SK-N-SH (cell line): ENCODE measurements at regions not wholly inside any gene's neighbourhood (a gene's known extent, or its start where the extent isn't known, plus 50 kb on each side); places are given as distances from the start of the nearest gene placed in this dataset.
"Not testable (repeated sequence)": the region's sequence is repeated elsewhere in the genome, so short reads cannot be mapped to it uniquely, and the experiment has no call there.

Experiments
- CTCF ChIA-PET: fragments of 300-600, 350-600 bp; formaldehyde crosslinking; extraction: SDS; loops from one replicate; lab custom pipeline; 2021; lab: Yijun Ruan, JAX
- POLR2A ChIA-PET: fragments of 350-600 bp; sonication (Branson Sonifier 250); formaldehyde crosslinking; extraction: SDS; loops from one replicate; lab custom pipeline; 2020; ENCODE audit warnings: antibody characterized with exemption, inconsistent platforms; lab: Yijun Ruan, JAX
- DNase-seq: peaks from one replicate; pipeline ENCODE4 v3.0.0; 2012
- H2AFZ ChIP-seq: fragments of 200-600 bp; sonication (generic); 2 replicates; pipeline ENCODE4 v1.8.1; 2016; ENCODE audit warnings: antibody characterized with exemption, mild to moderate bottlenecking, low read depth
- H3F3A ChIP-seq: fragments of 200-600 bp; sonication (generic); replicated peaks from 2 replicates; pipeline ENCODE3; 2016; ENCODE audit warnings: antibody characterized with exemption, mild to moderate bottlenecking; ENCODE audit not compliant: insufficient read depth
- H3K27ac ChIP-seq, 2 experiments: fragments of 200-500 bp in 1 of 2; fragments of 200-600 bp in 1 of 2; sonication (Bioruptor generic) in 1 of 2; sonication (generic), shearing (Covaris generic) in 1 of 2; 2 replicates each; pipeline versions ENCODE4 v1.5.1 to v1.6.1; 2014 to 2016; ENCODE audit warnings: low read depth in 2 of 2, inconsistent platforms in 1 of 2, low read length in 1 of 2, mild to moderate bottlenecking in 1 of 2, mixed read lengths in 1 of 2
- H3K27me3 ChIP-seq: fragments of 200-600 bp; sonication (generic), shearing (Covaris generic); 2 replicates; pipeline ENCODE4 v1.6.1; 2016; ENCODE audit warnings: mixed run types; ENCODE audit not compliant: insufficient read depth
- H3K36me3 ChIP-seq, 2 experiments: fragments of 200-500 bp in 1 of 2; fragments of 200-600 bp in 1 of 2; sonication (Bioruptor generic) in 1 of 2; sonication (generic) in 1 of 2; replicated peaks in 1 of 2; 2 replicates each; pipeline versions ENCODE3 to v1.5.1; 2014 to 2016; ENCODE audit warnings: low read length in 1 of 2, mild to moderate bottlenecking in 1 of 2; ENCODE audit not compliant: insufficient read depth in 2 of 2, control insufficient read depth in 1 of 2
- H3K4me1 ChIP-seq, 2 experiments: fragments of 200-500 bp in 1 of 2; fragments of 200-600 bp in 1 of 2; sonication (Bioruptor generic) in 1 of 2; sonication (generic), shearing (Covaris generic) in 1 of 2; 2 replicates each; pipeline versions ENCODE4 v1.5.1 to v1.6.1; 2014 to 2016; ENCODE audit warnings: low read depth in 1 of 2, low read length in 1 of 2, mixed run types in 1 of 2; ENCODE audit not compliant: insufficient read depth in 2 of 2, control insufficient read depth in 1 of 2
- H3K4me2 ChIP-seq: fragments of 200-600 bp; sonication (generic), shearing (Covaris generic); 2 replicates; pipeline ENCODE4 v1.6.1; 2017; ENCODE audit warnings: mixed run types
- H3K4me3 ChIP-seq, 2 experiments: fragments of 200-500 bp in 1 of 2; fragments of 200-600 bp in 1 of 2; sonication (Bioruptor generic) in 1 of 2; sonication (generic), shearing (Covaris generic) in 1 of 2; 2 replicates each; pipeline versions ENCODE4 v1.5.1 to v1.8.1; 2014 to 2016; ENCODE audit warnings: low read depth in 2 of 2, inconsistent platforms in 1 of 2, low read length in 1 of 2, mild to moderate bottlenecking in 1 of 2, mixed read lengths in 1 of 2, moderate library complexity in 1 of 2
- H3K79me2 ChIP-seq: fragments of 200-600 bp; sonication (generic); 2 replicates; pipeline ENCODE4 v1.8.1; 2017; ENCODE audit warnings: mild to moderate bottlenecking; ENCODE audit not compliant: insufficient read depth
- H3K9ac ChIP-seq: fragments of 200-600 bp; sonication (generic); 2 replicates; pipeline ENCODE4 v1.6.1; 2017; ENCODE audit warnings: mixed run types
- H3K9me2 ChIP-seq: fragments of 200-600 bp; sonication (generic); 2 replicates; pipeline ENCODE4 v1.6.1; 2017; ENCODE audit warnings: mixed run types
- H3K9me3 ChIP-seq: fragments of 200-600 bp; sonication (generic); 2 replicates; pipeline ENCODE4 v1.6.1; 2017; ENCODE audit warnings: mixed run types, mild to moderate bottlenecking, moderate library complexity
- H4K20me1 ChIP-seq: fragments of 200-600 bp; sonication (generic); 2 replicates; pipeline ENCODE4 v1.6.1; 2017; ENCODE audit warnings: mild to moderate bottlenecking, mixed run types; ENCODE audit not compliant: insufficient read depth
- CHD2 ChIP-seq: fragments of 150-350 bp; IDR thresholded peaks from 2 replicates; pipeline ENCODE4 v1.6.1; 2018; ENCODE audit warnings: low read length; ENCODE audit not compliant: partially characterized antibody
- EZH2phosphoT487 ChIP-seq: fragments of 200-600 bp; sonication (generic); IDR thresholded peaks from 2 replicates; pipeline ENCODE4 v1.6.1; 2017; ENCODE audit warnings: low read depth, mixed run types, mild to moderate bottlenecking, antibody characterized with exemption, moderate library complexity, borderline replicate concordance
- FOSL2 ChIP-seq: IDR thresholded peaks from 2 replicates; pipeline ENCODE4 v1.4.0; 2012; ENCODE audit warnings: low read depth, mild to moderate bottlenecking, moderate library complexity, borderline replicate concordance
- FOXM1 ChIP-seq: IDR thresholded peaks from 2 replicates; pipeline ENCODE4 v1.4.0; 2012; ENCODE audit warnings: low read depth, mild to moderate bottlenecking
- GABPA ChIP-seq: IDR thresholded peaks from 2 replicates; pipeline ENCODE4 v1.4.0; 2012; ENCODE audit warnings: low read depth, mild to moderate bottlenecking
- MEF2A ChIP-seq: IDR thresholded peaks from 2 replicates; pipeline ENCODE4 v1.4.0; 2012; ENCODE audit warnings: low read depth, borderline replicate concordance
- NRF1 ChIP-seq: IDR thresholded peaks from 2 replicates; pipeline ENCODE4 v1.6.1; 2012; ENCODE audit warnings: low read depth, mild to moderate bottlenecking, low read length
- RAD21 ChIP-seq: IDR thresholded peaks from 2 replicates; pipeline ENCODE4 v1.6.1; 2012; ENCODE audit warnings: mild to moderate bottlenecking, low read length
- RCOR1 ChIP-seq: fragments of 150-350 bp; IDR thresholded peaks from 2 replicates; pipeline ENCODE4 v1.6.1; 2017; ENCODE audit warnings: antibody characterized with exemption, low read length
- RXRA ChIP-seq: IDR thresholded peaks from 2 replicates; pipeline ENCODE4 v1.4.0; 2012; ENCODE audit warnings: low read depth, mild to moderate bottlenecking, borderline replicate concordance
- SMC3 ChIP-seq: IDR thresholded peaks from 2 replicates; pipeline ENCODE4 v1.6.1; 2012; ENCODE audit warnings: low read depth, low read length, improper control_type of control experiment
- TAF1 ChIP-seq: IDR thresholded peaks from 2 replicates; pipeline ENCODE4 v1.6.1; 2012; ENCODE audit warnings: low read depth, mild to moderate bottlenecking, low read length, moderate library complexity, borderline replicate concordance
- TEAD4 ChIP-seq: IDR thresholded peaks from 2 replicates; pipeline ENCODE4 v1.4.0; 2012; ENCODE audit warnings: mild to moderate bottlenecking, borderline replicate concordance; ENCODE audit not compliant: insufficient read depth
- YY1 ChIP-seq: IDR thresholded peaks from 2 replicates; pipeline ENCODE4 v1.4.0; 2012; ENCODE audit warnings: low read depth, mild to moderate bottlenecking
- WGBS: methylation state at CpG from one replicate; pipeline ENCODE4 v1.1.6; 2017; ENCODE audit warnings: low lambda C conversion rate; 5-methylcytosine and 5-hydroxymethylcytosine counted together
- TF ChIP-seq, protein P1 (sequence below): IDR thresholded peaks from 2 replicates; pipeline ENCODE4 v1.4.0; 2012; ENCODE audit warnings: low read depth, borderline replicate concordance
- TF ChIP-seq, protein P2 (sequence below): fragments of 150-350 bp; IDR thresholded peaks from 2 replicates; pipeline ENCODE4 v1.6.1; 2016; ENCODE audit warnings: mild to moderate bottlenecking, low read depth, low read length
- TF ChIP-seq, protein P3 (sequence below): IDR thresholded peaks from 2 replicates; pipeline ENCODE4; 2012
- TF ChIP-seq, protein P4 (sequence below): fragments of 150-350 bp; IDR thresholded peaks from 2 replicates; pipeline ENCODE4 v1.6.1; 2017; ENCODE audit warnings: antibody characterized with exemption, low read length, low read depth, borderline replicate concordance

DNA sequence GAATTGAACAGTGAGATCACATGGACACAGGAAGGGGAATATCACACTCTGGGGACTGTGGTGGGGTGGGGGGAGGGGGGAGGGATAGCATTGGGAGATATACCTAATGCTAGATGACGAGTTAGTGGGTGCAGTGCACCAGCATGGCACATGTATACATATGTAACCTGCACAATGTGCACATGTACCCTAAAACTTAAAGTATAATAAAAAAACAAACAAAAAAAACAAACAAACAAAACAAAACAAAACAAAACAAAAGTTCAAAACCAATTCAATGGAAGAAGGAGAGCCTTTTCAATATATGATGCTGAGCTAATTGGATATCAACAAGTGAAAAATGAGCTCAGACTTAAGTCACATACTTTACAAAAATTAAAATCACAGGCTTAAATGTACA, 592.8 kb downstream of the CBLN4 start:
- H3K4me3 ChIP-seq, CTCF ChIA-PET, H3K4me2 ChIP-seq, H3F3A ChIP-seq, H2AFZ ChIP-seq, DNase-seq, H3K27ac ChIP-seq, POLR2A ChIA-PET, H4K20me1 ChIP-seq, H3K79me2 ChIP-seq, H3K36me3 ChIP-seq, H3K27me3 ChIP-seq, H3K4me1 ChIP-seq, H3K9me3 ChIP-seq, H3K9ac ChIP-seq, H3K9me2 ChIP-seq: not testable (repeated sequence)
- 8% methylated on average over 1 of the region's 1 CpG for WGBS

DNA sequence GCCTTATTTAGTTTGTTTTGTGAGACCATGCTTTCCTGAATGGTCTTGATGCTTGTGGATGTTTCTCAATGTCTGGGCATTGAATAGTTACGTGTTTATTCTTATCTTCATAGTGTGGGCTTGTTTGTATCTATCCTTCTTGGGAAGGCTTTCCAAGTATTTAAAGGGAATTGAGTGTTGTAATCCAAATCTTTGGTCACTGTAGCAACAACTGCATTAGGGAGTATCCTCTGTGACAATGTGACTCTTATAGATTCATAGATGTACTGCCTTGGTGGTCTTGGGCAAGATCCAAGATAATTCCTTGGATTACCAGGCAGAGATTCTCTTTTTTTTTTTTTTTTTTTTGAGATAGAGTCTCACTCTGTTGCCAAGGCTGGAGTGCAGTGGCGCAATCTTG, 598.4 kb downstream of the CBLN4 start:
- Histone ChIP-seq H3K4me1 (no peaks in the 10 kb centered on the region), H3K9me3 (no peaks in the 10 kb centered on the region; the same call in 1 of the 2 replicates), H3K36me3 (no peaks in the 10 kb centered on the region), H2AFZ (no peak overlapping the region), H3K4me3 (no peak overlapping the region), H3K9ac (no peak overlapping the region), H3K27ac (no peak overlapping the region), H4K20me1 (no peaks in the 10 kb centered on the region), H3F3A (no peaks in the 10 kb centered on the region), H3K4me2 (no peak overlapping the region), H3K27me3 (no peaks in the 10 kb centered on the region), H3K79me2 (no peaks in the 10 kb centered on the region), H3K9me2 (no peaks in the 10 kb centered on the region)
- ChIA-PET POLR2A (no interaction called here), CTCF (no interaction called here)
- WGBS, result 24% methylated on average over 2 of the region's 2 CpGs
- DNase-seq, result no peak
- TF ChIP-seq NRF1 (no peak), RAD21 (no peak), SMC3 (no peak), FOSL2 (no peak), YY1 (no peak), MEF2A (no peak), TEAD4 (no peak), TAF1 (no peak), RXRA (no peak), FOXM1 (no peak), GABPA (no peak)
- TF ChIP-seq, protein P1, sequence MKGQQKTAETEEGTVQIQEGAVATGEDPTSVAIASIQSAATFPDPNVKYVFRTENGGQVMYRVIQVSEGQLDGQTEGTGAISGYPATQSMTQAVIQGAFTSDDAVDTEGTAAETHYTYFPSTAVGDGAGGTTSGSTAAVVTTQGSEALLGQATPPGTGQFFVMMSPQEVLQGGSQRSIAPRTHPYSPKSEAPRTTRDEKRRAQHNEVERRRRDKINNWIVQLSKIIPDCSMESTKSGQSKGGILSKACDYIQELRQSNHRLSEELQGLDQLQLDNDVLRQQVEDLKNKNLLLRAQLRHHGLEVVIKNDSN, result no peak

DNA sequence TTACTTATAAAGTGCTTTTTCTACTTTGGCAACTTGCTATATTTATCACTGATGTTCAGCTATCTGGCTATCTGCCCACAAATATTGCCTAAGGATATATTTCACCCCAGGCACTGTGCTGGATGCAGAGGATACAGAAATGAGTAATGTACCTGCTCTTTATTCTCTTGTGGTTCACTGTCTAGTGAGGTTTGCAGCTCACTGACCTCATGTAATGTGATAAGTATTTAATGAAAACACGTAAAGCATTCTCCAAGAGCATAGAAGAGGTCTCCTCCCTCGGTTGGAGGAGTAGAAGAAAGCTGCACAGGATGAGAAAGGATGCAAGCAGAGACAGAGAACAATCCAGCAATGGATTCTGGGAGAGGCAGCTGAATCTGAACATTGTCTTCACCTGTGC, 610.7 kb downstream of the CBLN4 start:
- no peaks in the 10 kb centered on the region for H4K20me1 ChIP-seq
- H3K4me3 ChIP-seq, result no peak overlapping the region
- 2% methylated on average over 2 of the region's 2 CpGs for WGBS
- no peaks in the 10 kb centered on the region for H3K9me3 ChIP-seq
- H3K27ac ChIP-seq, result no peak overlapping the region
- H2AFZ ChIP-seq, result no peak overlapping the region
- ChIA-PET POLR2A (no interaction called here), CTCF (no interaction called here)
- H3K4me1 ChIP-seq, result no peaks in the 10 kb centered on the region
- no peaks in the 10 kb centered on the region for H3K9me2 ChIP-seq
- no peaks in the 10 kb centered on the region for H3K36me3 ChIP-seq
- no peak overlapping the region for H3K4me2 ChIP-seq
- H3K9ac ChIP-seq, result no peak overlapping the region
- H3F3A ChIP-seq, result no peaks in the 10 kb centered on the region
- DNase-seq, result no peak
- H3K27me3 ChIP-seq, result no peaks in the 10 kb centered on the region
- no peaks in the 10 kb centered on the region for H3K79me2 ChIP-seq
- TF ChIP-seq SMC3 (no peak), FOSL2 (no peak), MEF2A (no peak), RCOR1 (no peak), TAF1 (no peak), TEAD4 (no peak), RXRA (no peak), CHD2 (no peak), EZH2phosphoT487 (no peak), NRF1 (no peak)
- TF ChIP-seq, protein P1, result no peak
- TF ChIP-seq, protein P2, sequence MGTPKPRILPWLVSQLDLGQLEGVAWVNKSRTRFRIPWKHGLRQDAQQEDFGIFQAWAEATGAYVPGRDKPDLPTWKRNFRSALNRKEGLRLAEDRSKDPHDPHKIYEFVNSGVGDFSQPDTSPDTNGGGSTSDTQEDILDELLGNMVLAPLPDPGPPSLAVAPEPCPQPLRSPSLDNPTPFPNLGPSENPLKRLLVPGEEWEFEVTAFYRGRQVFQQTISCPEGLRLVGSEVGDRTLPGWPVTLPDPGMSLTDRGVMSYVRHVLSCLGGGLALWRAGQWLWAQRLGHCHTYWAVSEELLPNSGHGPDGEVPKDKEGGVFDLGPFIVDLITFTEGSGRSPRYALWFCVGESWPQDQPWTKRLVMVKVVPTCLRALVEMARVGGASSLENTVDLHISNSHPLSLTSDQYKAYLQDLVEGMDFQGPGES, result no peak
- TF ChIP-seq, protein P3, sequence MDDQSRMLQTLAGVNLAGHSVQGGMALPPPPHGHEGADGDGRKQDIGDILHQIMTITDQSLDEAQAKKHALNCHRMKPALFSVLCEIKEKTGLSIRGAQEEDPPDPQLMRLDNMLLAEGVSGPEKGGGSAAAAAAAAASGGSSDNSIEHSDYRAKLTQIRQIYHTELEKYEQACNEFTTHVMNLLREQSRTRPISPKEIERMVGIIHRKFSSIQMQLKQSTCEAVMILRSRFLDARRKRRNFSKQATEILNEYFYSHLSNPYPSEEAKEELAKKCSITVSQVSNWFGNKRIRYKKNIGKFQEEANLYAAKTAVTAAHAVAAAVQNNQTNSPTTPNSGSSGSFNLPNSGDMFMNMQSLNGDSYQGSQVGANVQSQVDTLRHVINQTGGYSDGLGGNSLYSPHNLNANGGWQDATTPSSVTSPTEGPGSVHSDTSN, result no peak
- TF ChIP-seq, protein P4, sequence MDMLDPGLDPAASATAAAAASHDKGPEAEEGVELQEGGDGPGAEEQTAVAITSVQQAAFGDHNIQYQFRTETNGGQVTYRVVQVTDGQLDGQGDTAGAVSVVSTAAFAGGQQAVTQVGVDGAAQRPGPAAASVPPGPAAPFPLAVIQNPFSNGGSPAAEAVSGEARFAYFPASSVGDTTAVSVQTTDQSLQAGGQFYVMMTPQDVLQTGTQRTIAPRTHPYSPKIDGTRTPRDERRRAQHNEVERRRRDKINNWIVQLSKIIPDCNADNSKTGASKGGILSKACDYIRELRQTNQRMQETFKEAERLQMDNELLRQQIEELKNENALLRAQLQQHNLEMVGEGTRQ, result no peak
